Activated CD8-positive, alpha-beta memory T cell treated with anti-CD3 and anti-CD28 coated beads for 48 hours (primary cell): ENCODE measurements at regions not wholly inside any gene's neighbourhood (a gene's known extent, or its start where the extent isn't known, plus 50 kb on each side); places are given as distances from the start of the nearest gene placed in this dataset.
A peak's percentile ranks its signal among the peaks of the same experiment; 100 is the strongest.

ENCODE experiments used
- DNase-seq, 3 experiments: peaks; one replicate each; pipeline ENCODE4 v3.0.0-alpha.2; 2020; ENCODE audit warnings: low read depth in 2 of 3, low spot score in 2 of 3

DNA sequence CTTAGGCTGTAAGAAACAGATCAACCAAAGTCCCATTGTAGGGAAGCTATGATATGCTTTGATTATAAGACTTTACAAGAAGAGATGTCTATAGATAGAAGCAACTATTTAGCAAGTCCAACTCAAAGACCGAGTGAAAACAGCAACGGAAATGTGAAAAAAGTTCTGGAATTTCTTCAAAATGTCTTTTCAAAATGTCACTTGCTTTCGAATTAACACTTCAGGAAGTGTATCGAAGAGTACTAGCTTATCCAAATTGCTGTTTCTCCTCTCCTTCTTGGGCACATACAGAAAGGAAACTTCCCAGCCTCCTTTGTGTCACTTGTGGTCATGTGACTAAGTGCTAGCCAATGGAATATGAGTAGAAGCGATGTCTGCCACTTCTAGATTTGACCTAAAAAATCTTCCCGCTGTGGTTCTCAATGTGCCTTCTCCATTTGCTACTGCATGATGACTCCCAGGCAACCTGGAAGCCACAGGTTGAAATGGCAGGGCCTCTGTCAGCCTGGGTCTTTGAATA is 89.9 kb downstream of the TSEN15 start:
- DNase-seq = no peak

DNA sequence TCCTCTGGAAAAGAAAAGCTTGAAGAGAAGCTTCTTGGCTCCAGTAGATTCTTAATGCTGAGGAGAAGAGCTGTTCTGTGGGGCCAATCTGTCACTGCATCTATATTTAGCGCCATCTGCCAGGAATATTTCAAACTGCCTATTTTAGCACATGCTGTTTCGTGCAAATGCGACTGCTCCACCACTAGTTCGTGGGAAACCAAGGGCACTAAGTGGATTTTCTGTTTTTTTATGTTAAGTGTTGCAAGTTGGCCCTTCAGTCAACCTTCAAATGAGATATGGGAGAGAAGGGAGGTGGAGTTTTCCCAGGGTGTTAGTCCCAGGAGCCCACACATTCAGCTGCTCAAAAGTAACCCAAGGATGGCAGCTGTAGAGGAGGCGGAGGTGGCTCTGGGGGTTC is 91.9 kb downstream of the TSEN15 start:
- DNase-seq = no peak

DNA sequence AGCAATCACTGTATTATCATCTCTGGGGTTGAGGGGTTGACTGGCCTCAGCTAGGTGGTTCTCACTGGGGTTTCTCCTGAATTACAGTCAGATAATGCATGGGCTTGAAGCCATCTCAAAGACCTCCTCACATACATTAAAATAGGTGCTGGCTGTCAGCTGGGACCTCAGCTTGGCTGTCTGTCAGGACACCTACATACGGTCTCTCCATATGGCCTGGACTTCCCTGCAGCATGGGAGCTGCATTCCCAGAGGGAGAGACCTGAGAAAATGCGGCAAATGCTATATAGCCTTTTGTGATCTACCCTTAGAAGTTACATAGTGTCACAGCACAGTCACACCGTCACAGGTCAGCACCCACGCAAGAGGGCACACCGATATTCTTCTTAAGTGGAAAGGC is 93.6 kb downstream of the TSEN15 start:
- no peak for DNase-seq

DNA sequence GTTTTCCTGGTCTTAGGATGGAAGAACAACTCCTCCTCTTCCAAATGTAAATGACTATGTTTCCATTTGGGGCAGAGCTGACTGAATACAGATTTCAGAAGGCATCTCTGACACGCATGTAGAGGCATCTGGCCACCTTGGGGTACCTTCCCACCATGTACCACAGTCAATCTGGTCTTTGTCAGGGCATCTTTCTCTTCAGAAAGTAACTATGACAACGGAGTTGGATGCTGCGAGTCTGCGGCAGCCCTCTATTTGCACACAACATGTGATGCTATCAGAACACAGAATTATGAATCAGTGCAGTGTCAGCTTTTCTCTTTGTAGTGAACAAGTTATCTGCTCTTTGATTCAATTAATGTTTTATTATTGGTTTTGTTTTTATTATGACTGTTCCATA is 94.7 kb downstream of the TSEN15 start:
- no peak for DNase-seq

DNA sequence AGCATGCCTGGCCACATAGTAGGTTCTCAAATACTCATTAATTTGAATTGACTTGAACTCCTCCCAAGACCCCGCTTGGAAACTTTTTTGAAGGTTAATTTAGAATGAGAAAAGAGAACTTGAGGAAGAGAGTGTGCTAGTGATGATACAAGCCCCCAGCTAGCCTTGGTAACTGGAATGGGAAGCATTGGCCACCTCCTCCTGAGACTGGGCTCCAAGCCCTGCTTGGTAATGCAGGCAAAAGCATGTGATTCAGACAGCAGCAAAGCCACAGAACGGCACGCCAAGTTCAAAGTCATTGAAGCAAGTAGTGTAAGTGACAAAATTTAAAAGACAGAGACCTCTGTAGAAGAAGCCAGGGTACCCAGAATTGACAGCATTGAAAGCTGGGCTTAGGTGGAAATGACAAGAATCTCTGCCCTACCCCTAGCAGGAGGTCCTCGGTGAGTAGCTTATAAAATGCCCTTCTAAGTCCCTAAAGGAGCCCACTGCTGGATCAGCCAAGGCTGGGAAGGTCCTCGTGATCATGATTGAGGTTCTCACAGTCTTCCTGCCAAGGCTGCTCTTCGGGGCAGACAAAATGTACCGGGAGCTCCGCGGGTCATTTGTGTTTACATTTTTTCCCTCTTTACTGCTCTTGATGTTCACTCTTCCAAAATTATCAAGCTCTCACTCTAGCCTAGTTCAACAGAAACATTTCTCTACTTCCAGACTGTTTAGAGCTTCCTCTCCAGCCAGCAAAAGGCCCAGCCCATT is 99.4 kb downstream of the TSEN15 start:
- no peak for DNase-seq

DNA sequence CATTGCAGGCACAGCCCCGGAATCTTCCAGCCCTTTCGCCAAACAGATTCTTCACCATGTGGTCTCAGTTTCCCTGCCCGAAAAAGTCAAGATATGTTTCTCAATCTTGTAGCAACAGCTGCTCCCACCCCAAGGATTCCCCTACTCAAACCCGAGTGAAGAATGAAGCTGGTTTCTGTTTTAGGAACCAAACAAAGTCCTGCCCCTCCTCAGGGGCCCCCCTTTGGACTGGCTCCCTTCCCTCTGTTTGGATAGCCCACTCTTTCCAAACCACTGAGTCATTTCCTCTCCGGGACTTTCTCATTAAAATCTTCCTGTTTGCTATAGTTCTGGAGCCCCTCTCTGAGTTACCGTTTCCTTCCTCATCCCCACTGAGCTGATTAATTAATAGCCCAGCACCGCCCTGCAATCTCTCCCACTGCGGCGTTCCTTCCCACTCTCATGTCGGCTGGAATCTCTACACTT is 100.9 kb downstream of the TSEN15 start:
- DNase-seq = no peak

DNA sequence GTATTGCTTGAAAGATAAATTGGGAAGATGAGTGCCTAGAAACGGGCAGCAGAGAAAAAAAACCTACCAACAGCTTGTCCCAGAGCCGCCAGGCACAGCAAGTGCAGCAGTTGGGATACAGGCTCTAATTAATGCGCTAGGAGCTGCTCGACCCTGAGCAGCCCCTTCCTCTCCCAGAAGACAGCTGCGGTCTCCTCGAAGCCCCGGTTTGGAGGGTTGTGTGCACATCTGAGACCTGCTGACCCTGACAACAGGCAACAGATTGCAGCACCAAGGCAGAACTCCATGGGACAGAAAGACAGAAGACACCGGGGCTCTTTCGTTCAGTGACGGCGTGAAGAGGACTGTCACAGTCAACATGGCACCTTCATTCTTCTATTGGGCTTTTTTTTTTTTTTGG is 101.4 kb downstream of the TSEN15 start:
- DNase-seq = no peak

DNA sequence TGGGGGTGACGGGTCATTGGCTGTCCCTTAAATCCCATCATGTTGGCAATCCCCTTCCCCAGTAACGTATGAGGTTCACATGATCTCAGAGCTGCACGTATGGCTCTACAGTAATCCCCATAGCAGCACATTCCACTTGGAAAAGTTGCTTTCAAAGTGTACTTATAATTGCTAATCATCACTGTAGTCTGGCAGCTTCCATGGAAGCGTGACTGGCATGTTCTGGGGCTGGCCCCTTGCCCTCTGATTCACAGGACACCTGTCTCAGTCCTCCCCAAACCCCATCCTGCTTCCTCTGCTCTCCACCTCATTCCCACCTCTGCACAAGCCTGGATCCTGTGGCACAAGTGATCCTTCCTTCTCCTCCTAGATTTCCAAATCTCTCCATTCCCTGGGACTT is 102.2 kb downstream of the TSEN15 start:
- no peak for DNase-seq

DNA sequence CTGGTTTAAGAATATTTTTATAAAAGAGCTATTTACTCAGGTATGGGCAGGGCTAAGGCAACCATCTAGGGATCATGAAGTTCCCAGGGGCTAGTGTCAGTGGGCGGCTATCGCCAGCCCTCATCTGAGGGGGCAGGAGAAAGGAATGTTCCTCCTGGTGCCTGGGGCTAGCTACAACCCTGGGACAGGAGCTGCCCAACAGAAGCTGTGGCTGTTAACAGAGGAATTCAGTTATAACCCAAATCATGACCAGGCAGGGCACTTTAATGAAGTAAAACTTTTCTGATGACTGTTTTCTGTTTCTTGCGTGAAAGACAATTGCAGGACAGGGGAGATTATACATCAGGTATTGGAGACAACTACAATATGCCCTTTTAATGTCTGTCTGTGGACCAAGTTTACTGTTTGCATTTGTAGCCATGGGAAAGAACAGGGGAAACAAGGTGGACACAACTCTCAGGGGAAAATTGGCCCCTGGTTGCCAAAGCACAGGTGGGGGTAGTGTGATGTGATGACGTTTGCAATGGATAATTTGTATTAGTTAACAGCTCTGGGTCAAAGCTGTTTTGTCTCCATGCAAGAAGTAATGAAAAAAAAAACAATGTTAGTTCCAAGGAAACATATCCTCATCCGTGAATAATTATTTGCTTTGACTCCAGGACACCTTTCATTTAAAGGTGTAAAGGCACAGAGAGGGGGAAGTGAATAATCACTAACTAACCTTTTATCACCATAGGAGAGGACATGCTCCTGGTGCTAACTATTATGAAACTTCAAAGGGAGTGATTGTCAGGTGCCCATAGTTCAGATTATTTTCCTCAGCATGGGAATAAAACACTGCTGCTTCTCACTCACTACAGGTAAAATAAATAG is 105.2 kb downstream of the TSEN15 start:
- no peak for DNase-seq

DNA sequence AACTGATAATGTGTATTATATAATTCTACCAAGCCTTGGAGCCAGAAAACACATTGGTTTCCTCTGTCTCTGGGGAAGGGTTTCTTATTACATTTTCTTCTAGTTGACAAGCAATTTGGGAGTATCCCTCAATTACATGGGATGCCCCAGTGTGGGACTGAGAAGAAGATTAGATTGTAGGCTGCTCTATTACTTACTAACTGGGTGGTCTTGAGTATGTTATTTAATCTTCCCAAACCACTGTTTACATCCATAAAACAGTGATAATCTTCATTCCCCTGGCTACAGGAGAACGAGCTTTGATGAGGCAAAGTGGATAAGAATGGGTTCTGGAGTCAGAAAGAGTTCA is 105.8 kb downstream of the TSEN15 start:
- no peak for DNase-seq

DNA sequence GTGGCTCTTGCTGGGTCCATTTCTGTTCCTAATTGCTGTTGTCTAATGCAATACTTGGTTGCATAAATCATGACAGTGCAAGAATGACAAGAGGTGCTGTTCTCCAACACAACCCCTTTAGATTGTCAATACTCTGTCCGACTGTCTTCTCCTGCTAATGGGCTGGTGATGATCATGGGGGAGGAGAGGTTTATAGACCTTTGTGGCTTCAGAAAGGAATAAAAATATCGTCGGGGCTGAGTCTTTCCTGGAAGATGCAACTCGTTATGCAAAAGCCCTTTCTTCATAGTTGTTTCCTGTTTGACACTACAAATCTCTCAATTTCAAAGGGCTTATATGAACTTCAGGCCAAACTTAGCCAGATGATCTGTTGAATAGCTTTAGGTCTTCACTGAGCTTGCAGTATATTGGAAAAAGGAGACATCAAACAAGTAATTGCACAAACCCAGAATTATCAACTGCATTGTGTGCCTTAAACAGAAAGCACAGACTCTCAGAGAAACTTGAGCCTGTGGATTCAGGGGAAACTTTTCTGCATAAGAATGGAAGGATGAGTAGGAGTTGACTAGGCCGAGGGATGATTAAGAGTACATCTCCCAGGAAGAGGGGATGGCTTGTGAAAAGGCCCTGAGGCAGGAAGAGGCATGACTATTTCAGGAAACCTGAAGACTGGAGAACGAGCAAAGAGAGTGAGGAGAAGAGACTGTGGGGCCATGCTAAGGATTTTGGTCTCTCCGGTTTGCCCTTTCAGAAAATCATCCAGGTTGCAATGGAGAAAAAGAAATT is 107.6 kb downstream of the TSEN15 start:
- no peak for DNase-seq

DNA sequence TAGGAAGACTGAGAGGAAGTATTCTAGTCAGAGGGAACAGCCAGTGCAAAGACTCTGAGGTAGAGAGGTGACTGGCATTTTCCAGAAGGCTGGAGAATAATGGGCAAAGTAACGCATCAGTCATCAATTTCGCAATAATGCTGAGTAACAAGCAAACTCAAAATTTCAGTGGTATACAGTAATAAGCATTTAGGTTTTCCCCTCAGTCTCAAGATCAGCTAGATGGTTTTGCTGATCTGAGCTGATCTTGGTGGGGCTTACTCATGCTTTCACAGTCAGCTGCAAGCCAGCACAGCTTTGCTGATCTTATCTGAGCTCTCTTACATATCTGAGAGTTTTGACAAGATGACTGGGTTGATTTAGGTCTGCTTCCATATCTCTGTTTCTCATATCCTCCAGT is 108.7 kb downstream of the TSEN15 start:
- peak in 1 of 3 experiments; percentile 13 for DNase-seq

DNA sequence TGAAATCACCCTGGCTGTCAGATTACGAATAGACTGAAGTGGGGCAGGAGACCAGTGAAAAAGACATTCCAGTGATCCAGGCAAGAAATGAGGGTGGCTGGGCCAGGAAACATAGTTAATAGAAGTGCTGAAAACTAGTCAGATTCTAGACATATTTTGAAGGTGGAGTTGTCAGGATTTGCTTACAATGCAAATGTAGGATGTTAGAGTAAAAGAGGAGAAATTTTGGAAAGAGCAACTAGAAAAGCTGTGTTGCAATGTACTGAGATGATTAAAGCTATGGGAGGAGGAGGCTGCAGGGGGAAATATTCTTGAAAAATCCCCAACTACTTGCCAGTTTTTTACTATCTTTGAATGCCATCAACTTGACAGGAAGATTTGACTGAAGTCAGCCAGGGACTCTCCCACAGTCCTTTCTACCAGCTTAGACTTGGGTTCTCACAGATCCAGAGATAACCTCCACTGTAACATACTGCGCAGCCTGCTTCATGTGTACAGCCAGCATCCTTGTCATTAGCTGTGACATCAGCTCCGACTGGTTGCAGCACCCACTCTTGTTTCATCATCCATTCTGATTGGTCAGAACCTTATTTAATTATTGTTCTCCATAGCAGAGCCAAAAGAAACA is 109.7 kb downstream of the TSEN15 start:
- DNase-seq = no peak

DNA sequence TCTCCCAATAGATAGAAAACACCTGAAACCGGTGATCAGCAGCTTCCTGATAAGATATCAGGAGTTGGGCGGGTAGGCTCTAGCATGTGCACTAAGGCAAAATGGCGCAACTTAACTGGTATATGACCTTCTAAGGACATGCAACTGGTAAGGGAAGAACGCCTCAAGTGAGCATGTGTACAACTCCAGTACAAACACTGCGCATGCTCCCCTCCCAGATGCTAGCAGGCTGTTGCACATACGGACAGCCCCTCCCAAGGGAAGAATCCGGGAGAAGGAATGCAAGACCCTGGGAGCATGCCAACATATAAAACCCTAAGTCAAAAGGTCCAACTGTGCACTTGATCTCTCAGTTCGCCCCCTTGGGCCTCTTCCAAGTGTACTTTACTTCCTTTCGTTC is 110.8 kb downstream of the TSEN15 start:
- DNase-seq = no peak

DNA sequence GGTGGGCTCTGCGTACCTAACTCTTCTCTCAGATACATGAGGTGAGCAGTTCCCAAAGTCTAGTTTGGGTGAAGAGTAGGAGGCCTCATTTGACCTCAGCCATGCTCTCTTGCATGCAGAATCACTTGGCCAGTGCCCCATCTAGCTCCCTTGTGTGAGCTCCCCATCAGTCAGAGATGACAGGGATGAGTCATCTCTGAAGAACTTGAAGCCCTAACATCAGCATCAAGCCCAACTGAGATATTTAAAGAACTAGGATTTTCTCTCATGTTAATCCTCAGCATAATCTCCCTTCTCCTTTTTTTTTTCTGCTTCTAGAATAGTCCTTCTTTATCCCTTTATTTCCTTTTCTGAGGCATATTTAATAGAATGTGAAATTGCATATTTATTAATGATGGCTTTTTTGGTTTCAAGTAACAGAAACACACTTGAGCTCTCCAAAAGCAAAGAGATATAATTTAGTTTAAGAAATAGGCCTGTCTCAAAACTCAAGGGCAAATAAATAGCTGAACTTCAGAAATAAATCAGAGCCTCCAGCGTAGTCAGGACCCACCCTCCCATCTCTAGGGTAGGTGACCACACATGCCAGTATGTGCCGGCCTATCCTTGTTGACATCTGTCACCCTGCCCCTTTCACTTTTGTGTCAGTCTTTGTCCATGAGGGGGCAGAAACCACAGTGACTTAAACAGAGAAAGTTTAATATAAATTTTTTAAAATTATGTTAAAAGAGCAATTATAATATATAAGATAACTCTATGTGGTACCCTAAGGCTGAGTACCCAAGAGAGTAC is 112.3 kb downstream of the TSEN15 start:
- DNase-seq = no peak

DNA sequence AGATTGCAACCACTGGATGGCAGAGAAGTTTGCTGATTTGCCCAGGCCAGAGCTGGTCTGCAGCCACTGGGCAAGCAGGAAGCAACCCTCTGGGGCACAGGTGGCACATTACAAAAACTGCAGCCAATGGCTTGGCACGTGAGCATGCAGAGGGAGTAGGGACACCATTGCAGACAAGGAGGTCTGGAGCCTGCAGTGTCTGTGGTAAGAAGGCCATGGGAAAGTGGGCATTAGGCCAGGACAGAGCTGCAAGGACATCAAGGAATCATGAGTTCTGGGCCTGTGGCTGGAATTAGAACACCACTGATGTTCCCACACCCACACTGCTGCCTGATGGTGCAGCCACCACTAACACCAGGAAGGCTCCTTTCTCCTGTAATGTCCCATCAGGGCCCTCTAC is 113.0 kb downstream of the TSEN15 start:
- DNase-seq = no peak

DNA sequence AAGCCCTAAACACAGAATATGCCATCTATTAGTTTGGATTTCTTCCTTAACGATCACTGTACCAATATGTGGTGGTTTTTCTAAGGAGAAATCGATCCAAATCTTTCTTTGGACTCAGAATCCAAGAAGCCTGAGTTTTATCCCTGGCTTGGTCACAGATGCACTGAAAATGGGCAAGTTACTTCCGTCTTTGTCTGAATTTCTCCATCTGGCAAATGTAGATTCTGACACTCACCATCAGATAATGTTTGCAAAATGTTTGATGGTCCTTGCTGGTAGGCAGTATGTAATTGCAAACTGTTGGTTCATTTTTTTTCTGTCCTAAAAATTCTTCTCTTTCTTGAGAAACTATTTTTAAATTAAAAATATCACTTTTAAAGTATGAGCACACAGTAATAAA is 115.0 kb downstream of the TSEN15 start:
- no peak for DNase-seq

DNA sequence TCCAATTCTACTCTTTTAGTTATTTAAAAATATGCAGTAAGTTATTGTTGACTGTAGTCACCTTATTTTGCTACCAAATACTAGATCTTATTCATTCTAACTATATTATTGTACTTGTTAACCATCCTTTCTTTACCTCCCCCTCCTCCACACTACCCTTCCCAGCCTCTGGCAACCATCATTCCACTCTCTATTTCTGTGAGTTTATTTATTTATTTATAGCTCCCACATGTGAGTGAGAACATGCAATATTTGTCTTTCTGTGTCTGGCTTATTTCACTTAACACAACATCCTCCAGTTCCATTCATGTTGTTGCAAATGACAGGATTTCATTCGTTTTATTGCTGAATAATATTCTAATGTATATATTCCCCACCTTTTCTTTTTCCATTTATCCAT is 115.8 kb downstream of the TSEN15 start:
- DNase-seq = no peak

DNA sequence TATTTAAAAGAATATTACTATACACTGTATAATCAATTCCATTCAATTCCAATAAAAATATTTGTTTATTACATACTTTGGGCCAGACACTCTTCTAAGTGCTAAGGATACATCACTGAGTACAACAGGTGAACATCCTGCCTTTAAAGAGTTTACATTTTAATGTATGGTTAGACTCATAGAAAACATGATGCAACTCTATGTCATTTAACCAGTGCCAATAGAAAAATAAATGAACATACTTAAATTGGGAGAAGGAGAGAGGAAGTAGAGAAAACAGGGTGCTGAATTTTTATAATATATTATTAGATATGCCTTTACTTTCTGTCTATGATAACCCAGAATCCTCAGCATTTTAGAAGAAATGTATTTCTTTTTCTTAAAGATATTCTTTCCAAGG is 119.2 kb downstream of the TSEN15 start:
- DNase-seq = no peak

DNA sequence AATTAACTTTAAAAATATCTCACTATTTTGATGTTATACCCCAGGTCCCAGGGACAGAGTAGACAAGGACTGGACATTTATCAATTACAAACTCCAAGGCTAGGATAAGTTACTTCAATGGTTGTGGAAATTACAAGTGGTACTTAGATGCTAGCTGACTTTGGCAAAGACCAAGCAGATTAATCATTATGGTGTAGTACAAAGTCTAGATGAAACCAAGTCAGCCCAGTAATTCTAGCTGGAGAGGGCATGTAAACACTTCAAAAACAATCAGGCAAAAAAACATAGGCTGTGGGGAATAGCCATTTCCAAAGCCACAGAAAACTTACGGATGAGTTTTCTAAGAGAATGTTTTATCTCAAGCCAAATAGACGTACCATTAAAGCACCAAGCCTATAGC is 124.5 kb downstream of the TSEN15 start:
- no peak for DNase-seq
